SIG-M5 treated with dmso at 0.1 percent for 504 hours (cell line): ENCODE measurements at regions not wholly inside any gene's neighbourhood (a gene's known extent, or its start where the extent isn't known, plus 50 kb on each side); places are given as distances from the start of the nearest gene placed in this dataset.

Experiments used
- DNase-seq: peaks from one replicate; lab custom pipeline; 2025; ENCODE audit not compliant: unreplicated experiment; lab: John Stamatoyannopoulos, UW

DNA sequence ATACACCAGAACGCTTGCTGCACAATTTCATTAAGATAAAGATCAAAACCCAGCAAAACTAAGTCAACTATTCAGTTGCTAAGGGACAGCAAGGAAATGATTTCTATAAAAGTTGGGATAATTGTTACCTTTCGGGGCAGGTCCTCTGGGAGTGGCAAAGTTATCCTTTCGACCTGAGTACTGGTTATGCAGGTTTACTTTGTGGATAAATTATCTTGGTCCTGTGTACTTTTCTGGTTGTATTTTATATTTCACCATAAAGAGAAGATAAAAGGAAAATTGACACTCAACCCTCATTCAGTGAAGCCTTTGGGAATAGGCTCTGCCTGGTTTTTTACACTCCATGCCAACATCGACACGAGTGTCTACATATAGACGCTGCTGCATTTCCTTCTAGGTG lies 146.5 kb downstream of the SYK start:
- no peak for DNase-seq

DNA sequence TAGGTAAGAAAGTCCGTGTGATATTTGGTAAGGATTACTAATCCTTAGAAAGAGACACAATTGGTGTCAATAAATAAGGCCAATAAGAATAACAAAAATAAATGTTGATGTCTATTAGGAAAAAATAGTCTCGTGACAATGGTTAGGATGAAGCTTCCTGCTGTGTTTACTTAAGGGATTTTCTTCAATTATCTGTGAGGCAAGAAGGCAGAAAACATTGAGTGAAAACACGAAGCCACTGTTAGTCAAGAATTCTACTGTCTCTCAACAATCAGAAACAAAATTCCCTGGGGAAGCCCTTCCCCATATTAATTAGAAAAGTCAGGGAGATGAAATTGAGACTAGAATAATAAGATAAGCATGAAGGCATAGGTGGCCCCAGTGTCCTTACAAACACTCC lies 149.0 kb downstream of the SYK start:
- no peak for DNase-seq

- no peak for DNase-seq
These were observed 151.6 kb downstream of the SYK start for GRCh38 chr9:90953200-90953599.

GRCh38 chr9:90953805-90954204 lies 152.2 kb downstream of the SYK start:
- no peak for DNase-seq

- DNase-seq, result no peak
These were observed 154.6 kb downstream of the SYK start for GRCh38 chr9:90956026-90956810.

DNA sequence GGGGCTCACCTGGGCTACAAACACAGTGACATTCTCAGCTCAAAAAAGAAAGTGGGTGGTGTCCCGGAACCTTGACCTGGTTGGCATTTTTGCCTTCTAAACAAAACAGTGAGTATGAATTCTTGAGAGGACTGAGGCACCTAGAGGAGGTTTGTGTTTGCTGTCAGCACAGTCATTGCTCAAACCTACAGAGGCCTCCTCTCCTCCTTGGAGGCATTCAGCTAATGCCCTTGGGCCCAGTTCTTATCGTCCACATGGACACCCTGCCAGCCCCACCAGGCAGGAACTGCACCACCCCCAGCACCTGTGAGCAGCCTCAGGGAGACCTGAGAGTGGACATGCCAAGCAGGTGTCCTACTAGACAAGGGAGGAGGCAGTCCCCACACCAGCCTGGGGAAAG lies 156.7 kb downstream of the SYK start:
- DNase-seq, result peak; percentile 29

DNA sequence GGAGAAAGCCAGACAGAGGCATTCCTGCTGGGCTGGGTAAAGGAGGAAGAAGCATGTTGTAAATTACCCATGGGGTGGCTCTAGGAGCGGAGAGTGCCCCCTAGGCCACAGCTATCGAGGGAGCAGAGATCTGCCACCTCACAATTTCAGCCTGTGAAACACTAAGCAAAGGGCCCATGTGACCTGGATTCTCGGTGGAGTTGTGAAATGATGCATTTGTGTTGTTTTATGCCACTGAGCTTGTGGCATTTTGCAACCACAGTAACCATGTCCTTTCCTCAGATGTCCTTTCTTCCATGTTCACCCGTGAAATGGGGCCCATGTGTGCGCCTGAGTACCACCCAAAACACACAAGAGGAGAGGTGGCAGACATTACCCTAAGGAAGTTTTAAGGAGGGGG lies 159.3 kb downstream of the SYK start:
- no peak for DNase-seq

DNA sequence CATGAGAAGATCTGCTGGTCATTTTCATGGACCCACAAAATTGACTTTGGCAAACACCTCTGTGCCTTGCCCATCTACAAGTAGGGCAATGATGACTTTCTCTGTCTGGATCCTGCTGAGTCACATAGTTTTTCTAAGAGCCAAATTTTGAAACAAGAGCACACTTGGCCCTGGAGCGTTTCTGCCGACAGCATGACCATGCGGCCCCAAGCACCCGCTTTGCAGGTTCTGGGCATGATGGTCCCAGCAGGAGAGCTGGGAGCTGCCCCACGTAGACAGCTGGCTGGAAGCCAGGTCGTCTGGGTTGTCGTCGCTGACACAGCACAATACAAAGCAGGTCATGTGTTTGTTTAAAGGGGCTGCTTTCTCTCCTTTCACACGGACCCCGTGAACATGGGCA lies 159.8 kb downstream of the SYK start:
- DNase-seq, result no peak

DNA sequence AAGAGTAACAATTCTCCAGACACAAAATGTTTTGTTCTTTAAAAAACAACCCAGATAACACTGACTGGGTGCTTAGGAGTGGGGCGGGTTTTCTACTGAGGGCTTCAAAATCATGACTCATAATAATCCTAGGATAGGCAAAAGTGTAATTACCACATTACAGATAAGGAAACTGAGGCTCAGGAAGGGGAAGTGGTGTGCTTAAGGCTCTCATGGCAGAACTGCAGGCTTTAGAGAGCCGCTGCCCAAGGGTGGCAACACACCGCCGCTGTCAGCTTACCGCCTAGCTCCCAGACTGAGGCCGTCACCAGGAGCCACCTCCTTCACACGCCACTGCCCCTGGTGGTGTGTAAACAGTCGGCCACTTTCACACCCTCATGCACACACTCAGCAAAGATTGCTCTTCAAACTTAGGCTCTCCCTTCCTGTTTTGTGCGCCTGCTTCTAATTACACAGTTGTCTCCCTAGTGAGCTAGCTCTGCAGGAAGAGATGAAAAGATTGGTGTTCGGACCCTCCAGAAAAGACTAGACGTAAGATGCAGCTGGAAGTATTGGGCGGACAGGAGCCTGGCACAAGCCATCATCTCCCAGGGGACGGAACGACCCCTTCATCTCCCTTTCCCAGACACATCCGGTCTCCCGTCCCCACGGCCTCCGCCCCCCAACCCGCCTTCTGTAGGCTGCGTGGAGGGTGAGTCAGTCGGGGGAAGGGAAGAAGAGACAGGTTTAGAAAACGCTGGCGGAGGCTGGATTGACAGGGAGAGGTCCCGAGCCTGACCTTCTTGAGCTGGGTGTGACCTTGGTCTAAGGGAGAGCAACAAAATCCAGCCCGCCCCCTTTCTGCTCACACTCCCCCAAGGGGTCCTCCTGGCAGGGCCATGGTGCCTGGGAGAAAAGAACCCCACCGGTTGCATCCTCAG lies 162.7 kb downstream of the SYK start:
- peak; percentile 12 for DNase-seq

GRCh38 chr9:90965226-90966030 lies 163.8 kb downstream of the SYK start:
- DNase-seq, result no peak

GRCh38 chr9:90966031-90966290 lies 164.3 kb downstream of the SYK start:
- DNase-seq, result no peak

DNA sequence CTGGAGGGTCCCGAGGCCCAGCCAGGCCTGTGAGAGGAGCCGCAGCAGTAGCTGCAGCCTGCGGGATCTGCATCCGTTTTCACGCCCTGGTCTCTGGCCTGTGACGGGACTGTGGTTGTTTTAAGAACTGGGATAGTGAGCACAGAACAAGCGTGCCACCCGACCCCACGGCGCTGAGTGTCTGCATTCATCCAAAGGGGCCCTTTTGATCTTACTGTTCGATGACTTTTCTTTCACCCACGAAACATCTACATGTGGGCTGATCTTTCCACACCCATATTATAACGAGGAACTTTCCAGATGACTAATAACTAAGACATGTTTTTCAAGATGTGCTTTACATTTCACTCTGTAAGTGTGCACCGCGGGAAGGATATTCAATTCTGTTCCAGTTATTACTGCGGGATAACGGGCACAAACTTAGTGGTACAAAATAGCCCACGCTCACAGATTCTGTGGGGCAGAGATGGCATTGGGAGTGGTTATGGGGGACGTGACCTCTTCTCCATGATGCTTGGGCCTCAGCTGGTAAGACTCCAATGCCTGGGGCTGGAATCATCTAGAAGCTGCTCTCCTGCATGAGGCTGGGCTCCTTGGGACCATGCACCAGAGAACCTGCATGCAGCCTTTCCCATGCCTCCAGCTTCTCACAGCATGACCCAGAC lies 165.0 kb downstream of the SYK start:
- DNase-seq, result no peak

GRCh38 chr9:90967145-90967538 lies 165.5 kb downstream of the SYK start:
- DNase-seq, result no peak

GRCh38 chr9:90969021-90969675 lies 167.5 kb downstream of the SYK start:
- no peak for DNase-seq

DNA sequence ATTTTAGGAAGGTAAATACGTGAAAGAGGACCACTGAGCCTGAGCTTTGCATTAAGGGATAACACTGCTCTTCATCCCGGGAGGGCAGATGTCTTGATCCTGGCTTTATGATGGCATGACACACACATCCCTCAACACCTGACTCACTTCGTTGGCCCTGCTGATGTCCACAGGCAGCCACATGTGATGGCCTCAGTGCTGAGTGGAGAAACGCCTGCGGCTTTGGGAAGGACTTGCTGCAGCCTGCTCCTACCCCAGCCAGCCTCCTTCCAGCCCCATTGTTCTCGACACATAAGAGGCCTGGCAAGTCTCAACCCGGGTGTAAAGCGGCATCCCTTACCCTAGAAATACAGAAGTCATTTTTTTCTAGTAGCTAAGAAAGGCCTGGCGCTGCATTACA lies 169.0 kb downstream of the SYK start:
- no peak for DNase-seq

DNA sequence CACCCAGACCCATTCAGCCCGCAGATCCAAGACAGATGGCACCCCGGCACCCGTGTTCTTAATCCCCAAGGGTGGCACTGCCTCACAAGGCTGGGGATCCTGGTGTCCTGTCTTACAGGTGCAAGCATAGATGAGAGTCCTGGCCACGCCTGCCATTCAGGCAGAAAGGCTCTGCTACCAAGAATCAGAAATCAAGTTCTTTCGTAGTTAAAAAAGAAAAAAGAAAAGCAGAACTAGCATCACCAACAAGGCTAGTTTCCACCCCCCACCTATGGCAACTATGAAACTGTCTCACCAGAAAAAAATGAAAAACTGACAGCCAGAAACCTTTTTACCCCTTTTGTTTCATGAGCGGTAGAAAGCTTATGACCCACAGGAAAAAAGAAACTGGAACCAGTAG lies 170.4 kb downstream of the SYK start:
- no peak for DNase-seq

- no peak for DNase-seq
These were observed 172.4 kb downstream of the SYK start for GRCh38 chr9:90974016-90974415.

DNA sequence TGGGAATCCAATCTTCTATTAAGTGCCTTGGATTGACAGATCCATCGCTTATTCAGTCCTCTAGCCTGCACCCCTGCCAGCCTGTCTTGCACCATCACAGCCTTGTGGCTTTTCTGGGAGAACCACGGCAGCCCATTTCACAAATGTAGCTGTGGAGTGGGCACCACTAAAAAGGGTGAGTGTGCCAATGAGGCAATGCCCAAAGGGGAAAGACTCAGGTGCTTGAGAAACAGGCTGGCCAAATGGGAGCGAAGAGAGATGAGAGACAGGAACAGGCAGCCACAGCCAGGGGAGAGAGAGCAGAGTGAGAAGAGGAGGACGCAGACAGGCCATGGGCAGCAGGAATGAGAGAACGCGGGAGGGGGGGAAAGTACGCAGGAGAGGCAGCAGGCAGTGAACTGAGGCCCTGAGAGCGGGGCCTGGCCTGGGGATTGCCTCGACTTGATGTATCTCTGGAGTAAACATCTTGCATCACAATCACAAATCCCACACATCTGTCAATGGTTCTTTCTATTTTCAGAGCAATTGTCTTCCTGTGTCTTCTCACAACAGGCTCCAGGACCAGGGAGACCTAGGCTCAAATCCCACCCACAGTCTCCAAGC lies 173.1 kb downstream of the SYK start:
- DNase-seq, result no peak

DNA sequence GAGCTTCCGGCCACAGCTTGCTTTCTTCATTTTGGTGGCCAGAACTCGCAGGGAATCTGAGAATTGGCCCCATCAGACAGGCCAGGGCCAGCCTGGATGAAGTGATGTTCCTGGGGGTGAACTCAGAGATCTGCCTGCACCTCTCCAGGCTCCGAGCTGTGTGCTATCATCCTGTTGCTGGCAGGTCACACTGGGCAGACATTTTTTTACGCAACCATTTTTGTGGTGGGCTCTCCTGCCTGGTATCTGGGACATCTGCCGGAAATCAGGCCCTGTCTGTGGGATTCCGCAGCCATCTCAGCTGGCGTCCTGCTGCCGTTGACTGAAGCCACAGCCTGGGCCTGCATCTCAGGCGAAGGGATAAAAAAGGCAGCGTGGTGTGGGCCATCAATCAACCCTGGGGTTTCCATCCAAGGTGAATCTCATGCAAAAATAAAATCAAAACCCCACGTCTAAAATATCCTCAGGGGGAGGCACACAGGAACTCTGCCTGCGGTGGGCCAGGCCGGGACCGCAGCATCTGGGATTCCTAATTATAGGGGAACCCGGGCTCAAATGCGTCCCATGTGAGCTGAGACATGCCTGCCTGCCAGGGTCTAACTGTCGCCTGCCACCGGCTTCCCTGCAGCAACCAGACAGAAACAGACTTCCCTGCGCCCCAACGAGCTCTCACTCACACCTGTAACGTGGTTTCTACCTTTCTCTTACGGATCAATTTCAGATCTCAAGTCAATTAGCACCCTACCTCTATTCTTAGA lies 174.3 kb downstream of the SYK start:
- no peak for DNase-seq

- no peak for DNase-seq
These were observed 177.5 kb downstream of the SYK start for GRCh38 chr9:90979138-90979551.
